ENCODE measurements at regions not wholly inside any gene's neighbourhood (a gene's known extent, or its start where the extent isn't known, plus 50 kb on each side); places are given as distances from the start of the nearest gene placed in this dataset.
"Not testable (repeated sequence)": the region's sequence is repeated elsewhere in the genome, so short reads cannot be mapped to it uniquely, and the experiment has no call there.

DNA sequence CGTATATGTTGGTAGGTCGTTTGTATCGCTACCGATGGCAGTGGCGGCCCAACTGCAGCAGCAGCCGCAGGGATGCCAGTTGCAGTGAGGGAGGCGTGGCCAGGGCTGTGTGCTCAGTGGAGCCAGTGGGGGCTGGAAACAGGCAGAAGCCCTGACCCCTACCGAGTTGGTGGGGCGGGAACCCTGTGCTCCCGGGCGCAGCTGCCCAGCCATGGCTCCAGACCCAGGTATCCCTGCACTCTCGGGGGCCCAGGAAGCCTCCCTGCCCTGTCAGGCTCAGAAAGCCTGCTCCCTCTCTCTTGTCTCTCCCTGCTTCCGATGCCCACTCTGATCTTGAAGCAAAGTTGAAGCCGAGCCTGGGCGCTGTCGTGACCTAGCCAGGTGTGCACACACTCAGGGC lies 78.6 kb upstream of the ITGB1 start:
- no peak for DNase-seq (ENCODE audit: low spot score)

DNA sequence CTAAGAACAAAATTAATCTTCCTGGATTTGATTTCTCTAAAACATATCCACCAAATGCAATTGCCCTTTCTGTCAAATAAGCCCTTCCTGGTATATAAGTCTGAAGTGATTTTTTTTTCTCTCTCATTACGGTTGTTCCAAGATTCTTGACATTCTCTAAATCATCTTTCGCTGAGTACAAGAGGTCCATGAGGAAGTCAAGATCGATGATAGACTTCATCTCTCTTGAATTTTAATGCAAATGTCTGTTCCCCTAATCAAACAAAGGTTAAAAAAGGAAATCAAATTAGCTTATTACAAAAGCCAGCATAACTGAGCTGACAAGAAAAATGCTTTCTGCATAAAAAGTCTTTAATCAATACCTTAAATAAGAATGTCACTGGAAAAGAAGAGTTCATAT lies 77.4 kb upstream of the ITGB1 start:
- no peak for DNase-seq (ENCODE audit: low spot score)

DNA sequence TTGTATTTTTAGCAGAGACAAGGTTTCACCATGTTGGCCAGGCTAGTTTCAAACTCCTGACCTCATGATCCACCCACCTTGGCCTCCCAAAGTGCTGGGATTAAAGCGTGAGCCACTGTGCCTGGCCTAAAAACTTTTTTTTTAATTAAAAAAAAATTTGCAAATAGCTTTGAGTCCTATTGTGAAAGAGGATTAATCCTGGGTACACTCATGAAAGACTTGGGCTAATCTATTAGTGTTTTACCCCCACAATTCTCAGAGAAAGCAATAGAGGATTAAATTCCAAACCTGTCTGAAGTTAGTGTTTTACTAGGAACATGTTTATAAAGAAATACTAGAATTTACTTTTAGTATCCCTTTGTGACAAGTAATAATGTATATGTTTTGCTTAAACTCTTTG lies 76.9 kb upstream of the ITGB1 start:
- no peak for DNase-seq (ENCODE audit: low spot score)

DNA sequence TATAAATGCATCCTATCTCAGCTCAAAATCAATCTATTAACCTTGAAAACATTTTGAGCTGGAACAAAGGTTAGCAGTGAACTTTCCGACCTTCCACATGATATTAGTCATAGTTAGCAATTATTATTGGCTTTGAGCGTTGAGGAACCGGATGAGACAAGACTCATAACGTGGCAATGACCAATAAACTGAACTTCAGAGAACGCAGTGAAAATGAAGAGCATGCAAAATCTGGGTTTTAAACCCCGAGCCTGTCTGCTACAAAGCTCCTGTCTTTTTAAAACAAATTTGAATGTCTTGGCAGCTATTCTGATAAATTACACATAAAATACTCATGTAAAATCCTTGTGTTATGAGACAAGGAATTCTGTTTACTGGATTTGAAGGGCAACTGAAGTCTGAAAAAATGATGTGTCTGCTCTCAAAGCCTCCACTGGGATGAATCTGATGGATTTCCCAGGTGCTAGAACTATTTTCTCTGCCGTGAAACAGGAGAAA lies 74.7 kb upstream of the ITGB1 start:
- DNase-seq (ENCODE audit: low spot score): peak; percentile 46

GRCh38 chr10:33031815-33032653 lies 74.0 kb upstream of the ITGB1 start:
- DNase-seq (ENCODE audit: low spot score): no peak

DNA sequence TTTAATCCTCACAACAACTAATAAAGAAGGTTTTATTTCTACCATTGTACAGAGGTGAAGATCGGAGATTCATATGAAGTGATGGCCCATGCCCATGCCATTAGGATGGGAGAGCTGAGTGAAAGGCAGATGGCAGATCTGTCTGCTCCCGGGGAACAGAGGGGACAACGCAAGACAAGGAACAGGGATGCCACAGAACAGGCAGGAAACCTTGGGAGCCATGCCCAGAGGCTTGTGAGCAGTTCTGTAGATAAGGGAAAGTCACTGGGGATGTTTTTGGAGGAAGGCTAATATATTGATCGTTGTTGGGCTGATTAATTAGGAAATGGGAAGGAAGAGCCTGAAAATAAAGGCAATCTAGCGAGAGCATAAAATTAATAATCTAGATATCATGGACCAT lies 73.1 kb upstream of the ITGB1 start:
- no peak for DNase-seq (ENCODE audit: low spot score)

GRCh38 chr10:33028515-33028914 lies 70.5 kb upstream of the ITGB1 start:
- not testable (repeated sequence) for DNase-seq (ENCODE audit: low spot score)

DNA sequence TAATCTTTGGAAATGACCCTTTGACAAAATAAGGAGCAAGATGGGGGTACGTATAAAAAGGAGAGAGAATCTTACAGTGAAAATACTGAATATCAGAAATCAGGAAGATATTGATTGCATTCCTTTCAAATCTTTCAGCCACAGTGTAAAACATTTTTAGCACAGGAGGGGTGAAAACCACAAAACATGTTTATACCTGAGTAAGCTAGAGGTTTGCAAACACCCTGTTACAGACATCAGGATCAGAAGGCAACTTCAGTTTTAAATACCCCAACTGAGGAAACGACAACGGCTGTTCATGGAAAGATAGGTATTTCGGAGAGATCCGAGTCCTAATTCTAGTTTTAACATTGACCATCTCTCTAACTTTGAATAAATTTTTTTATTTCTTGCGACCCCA lies 69.1 kb upstream of the ITGB1 start:
- no peak for DNase-seq (ENCODE audit: low spot score)

GRCh38 chr10:33026422-33026821 lies 68.4 kb upstream of the ITGB1 start:
- no peak for DNase-seq (ENCODE audit: low spot score)

GRCh38 chr10:33025910-33026309 lies 67.9 kb upstream of the ITGB1 start:
- no peak for DNase-seq (ENCODE audit: low spot score)

GRCh38 chr10:33025039-33025438 lies 67.0 kb upstream of the ITGB1 start:
- no peak for DNase-seq (ENCODE audit: low spot score)

GRCh38 chr10:33022691-33023090 lies 64.7 kb upstream of the ITGB1 start:
- DNase-seq (ENCODE audit: low spot score): no peak

DNA sequence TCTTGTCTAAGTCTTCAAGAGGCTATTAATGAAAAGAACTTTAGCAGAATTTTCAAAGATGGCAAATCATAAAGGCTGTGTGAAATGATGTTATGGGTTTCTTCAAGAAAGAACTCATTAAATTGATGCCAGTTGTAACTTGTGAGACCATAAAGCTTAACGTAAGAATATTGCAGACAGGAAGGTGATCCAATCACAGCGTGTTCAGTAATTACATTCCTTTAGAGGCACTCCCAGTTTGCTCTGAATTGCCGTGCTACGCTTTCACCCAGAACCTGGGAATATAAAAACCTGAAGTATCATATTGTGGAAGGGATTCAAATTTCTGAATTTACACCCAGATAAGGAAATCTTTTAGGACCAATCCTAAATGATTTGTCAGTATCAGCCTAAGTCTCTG lies 64.1 kb upstream of the ITGB1 start:
- DNase-seq (ENCODE audit: low spot score): no peak

- DNase-seq (ENCODE audit: low spot score): no peak
Measured at GRCh38 chr10:33016988-33017387, 59.0 kb upstream of the ITGB1 start.

- no peak for DNase-seq (ENCODE audit: low spot score)
Measured at GRCh38 chr10:33015761-33016547, 57.9 kb upstream of the ITGB1 start.

GRCh38 chr10:33013331-33013730 lies 55.3 kb upstream of the ITGB1 start:
- not testable (repeated sequence) for DNase-seq (ENCODE audit: low spot score)

DNA sequence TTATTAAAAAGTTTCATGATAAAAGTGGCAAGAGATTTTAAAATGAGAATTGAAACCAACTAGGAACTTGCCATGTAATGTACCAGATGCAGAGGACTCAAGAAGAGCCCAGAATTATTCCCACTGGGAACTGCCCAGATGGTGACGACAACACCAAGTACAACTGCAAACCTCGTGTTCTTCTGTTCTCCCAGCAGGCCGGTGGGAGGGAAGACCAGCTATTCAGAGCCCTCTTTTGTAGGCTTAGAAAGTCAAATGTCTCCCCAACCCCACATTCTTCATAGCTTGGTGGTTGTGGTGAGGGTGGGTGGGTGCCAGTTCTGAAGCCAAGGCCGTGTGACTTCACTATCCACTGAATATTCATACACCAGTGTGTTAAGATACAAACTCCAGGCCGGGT lies 54.3 kb upstream of the ITGB1 start:
- no peak for DNase-seq (ENCODE audit: low spot score)

- peak; percentile 84 for DNase-seq (ENCODE audit: low spot score)
Measured at GRCh38 chr10:33010132-33011037, 52.4 kb upstream of the ITGB1 start.

DNA sequence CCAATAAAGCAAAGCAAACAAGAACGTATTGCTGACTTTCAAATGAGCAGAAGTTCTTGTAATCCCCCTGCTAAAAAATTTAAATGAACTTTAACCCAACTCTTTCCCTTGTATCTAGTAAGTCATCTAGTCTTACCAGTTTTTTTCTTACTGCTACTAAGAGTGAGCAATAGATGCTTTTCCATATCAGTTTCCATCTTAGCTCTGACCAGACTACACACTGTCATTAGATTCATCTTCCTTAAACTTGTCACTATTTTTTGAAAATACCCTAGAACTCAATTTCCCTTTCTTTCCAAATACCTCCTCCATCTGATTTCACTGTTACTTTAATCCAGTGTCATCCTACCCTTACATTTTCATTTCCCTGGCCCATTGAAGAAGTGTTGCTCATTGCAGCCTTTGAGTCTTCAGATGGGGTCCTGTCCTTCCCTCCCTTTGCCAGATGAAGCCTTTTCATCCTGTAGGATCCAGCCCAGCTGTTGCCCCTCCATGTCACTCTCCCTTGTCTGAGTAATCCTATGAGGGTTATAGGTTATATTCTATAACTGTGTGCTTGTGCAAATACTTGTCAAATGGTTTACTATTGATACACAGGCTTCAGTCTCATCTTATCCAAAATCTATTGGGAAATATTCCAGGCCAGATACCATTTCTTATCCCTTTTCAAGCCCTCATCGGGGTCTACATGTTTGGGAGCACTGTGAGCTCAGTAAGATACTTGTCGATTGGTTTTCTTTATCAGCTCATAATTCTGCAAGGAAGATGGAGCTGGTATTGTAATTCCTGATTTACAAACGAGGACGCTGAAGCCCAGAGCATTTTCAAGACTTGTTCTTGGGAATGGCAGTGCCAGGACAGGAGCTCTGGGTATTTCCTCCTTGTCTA lies 51.5 kb upstream of the ITGB1 start:
- DNase-seq (ENCODE audit: low spot score): no peak

DNA sequence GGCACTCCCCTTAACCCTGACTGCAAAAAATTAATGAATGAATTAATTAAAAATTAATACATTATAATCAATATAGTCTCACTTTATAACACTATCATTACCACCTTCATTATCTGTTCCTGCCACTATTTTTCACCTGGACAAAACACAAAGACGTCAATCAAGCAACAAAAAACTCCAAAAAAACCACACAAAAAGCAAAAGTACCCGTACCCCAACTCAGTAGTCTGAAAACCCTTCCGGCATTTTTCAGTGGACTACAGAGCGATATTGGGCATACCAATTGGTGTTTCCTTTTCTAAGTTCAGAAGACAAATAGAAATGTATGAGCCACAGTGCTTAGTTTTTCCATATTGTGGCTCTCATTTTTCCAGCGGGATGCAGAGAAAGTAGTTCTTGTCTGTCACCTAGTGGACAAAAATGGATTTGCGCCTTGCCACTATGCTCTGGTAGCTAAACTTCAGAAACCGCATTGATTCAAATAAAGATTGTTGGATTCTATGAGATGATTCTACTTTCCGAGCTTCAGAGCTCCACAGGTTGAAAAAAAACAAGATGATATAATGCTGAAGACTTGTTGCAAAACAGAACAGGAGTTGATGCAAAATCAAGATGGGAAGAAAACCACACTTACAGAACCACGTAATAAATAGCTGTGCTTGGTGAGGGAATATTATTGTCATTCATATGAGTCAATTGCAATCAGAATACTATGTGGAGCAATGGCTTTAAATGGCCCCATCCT lies 50.6 kb upstream of the ITGB1 start:
- peak; percentile 80 for DNase-seq (ENCODE audit: low spot score)
